KMS-11 (cell line): ENCODE measurements at regions not wholly inside any gene's neighbourhood (a gene's known extent, or its start where the extent isn't known, plus 50 kb on each side); places are given as distances from the start of the nearest gene placed in this dataset.

Experiments
- H2AFZ ChIP-seq: fragments of 200-600 bp; sonication (generic); 2 replicates; pipeline ENCODE4 v1.6.1; 2016; ENCODE audit warnings: antibody characterized with exemption, mixed run types, low read depth
- H3K27ac ChIP-seq: fragments of 200-600 bp; sonication (generic); 2 replicates; pipeline ENCODE4 v1.6.1; 2016; ENCODE audit warnings: mild to moderate bottlenecking, mixed run types
- H3K27me3 ChIP-seq: fragments of 200-600 bp; sonication (generic); 2 replicates; pipeline ENCODE4 v1.6.1; 2017; ENCODE audit warnings: mild to moderate bottlenecking, low read depth, mixed run types, moderate library complexity; ENCODE audit not compliant: insufficient read depth
- H3K36me3 ChIP-seq: fragments of 200-600 bp; sonication (generic); 2 replicates; pipeline ENCODE4 v1.6.1; 2017; ENCODE audit warnings: mild to moderate bottlenecking, mixed run types; ENCODE audit not compliant: insufficient read depth
- H3K4me1 ChIP-seq: fragments of 200-600 bp; sonication (generic); 2 replicates; pipeline ENCODE4 v1.6.1; 2016; ENCODE audit warnings: mild to moderate bottlenecking, low read depth, mixed run types; ENCODE audit not compliant: poor library complexity, severe bottlenecking
- H3K4me2 ChIP-seq: fragments of 200-600 bp; sonication (generic); 2 replicates; pipeline ENCODE4 v1.7.0; 2016; ENCODE audit warnings: mild to moderate bottlenecking, mixed run types
- H3K4me3 ChIP-seq: fragments of 200-600 bp; sonication (generic); IDR thresholded peaks from 2 replicates; pipeline ENCODE4 v1.6.1; 2017; ENCODE audit warnings: low read depth, low read length, mixed read lengths; ENCODE audit not compliant: insufficient read depth
- H3K79me2 ChIP-seq: fragments of 200-600 bp; sonication (generic); 2 replicates; pipeline ENCODE4 v1.6.1; 2016; ENCODE audit warnings: low read depth, mixed run types; ENCODE audit not compliant: insufficient read depth
- H3K9ac ChIP-seq: fragments of 200-600 bp; sonication (generic); 2 replicates; pipeline ENCODE4 v1.6.1; 2016; ENCODE audit warnings: mild to moderate bottlenecking, mixed run types
- H4K20me1 ChIP-seq: fragments of 200-600 bp; sonication (generic); 2 replicates; pipeline ENCODE4 v1.6.1; 2016; ENCODE audit warnings: mild to moderate bottlenecking, mixed run types; ENCODE audit not compliant: insufficient read depth
- TF ChIP-seq, protein P1 (sequence below): fragments of 200-600 bp; sonication (generic); conservative IDR thresholded peaks from 2 replicates; pipeline ENCODE4 v1.6.1; 2017; ENCODE audit warnings: low read depth, mild to moderate bottlenecking, antibody characterized with exemption, low read length, moderate library complexity, mixed read lengths

DNA sequence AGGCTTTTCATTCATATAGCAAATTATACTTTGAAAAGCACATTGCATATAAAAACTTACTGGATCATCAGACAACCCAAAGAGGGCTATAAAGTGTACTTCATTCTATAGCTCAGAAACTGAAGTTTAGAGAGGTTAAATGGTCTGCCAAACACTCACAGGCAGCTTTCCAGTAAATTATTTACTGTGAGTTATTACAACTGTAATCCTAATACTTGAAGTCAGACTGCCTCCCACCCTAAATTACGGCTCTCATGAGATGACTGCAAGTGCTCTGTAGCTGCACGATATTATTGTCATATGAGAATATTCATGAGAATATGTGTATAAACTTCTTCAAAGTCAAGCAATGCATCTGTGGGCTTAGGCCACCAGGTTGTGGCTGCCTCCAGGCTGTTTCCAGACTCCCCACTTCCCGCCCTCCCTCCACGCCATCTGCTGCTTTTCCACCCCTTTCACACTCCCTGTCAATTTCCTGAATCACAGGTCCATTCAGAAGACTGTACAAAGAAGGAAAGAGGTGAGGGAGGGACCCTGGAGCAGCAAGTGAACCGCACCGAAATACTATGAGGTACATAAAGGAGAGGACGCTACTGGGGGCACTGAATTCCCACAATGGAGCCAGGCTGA, 111.1 kb upstream of the SPOPL start:
- TF ChIP-seq, protein P1, sequence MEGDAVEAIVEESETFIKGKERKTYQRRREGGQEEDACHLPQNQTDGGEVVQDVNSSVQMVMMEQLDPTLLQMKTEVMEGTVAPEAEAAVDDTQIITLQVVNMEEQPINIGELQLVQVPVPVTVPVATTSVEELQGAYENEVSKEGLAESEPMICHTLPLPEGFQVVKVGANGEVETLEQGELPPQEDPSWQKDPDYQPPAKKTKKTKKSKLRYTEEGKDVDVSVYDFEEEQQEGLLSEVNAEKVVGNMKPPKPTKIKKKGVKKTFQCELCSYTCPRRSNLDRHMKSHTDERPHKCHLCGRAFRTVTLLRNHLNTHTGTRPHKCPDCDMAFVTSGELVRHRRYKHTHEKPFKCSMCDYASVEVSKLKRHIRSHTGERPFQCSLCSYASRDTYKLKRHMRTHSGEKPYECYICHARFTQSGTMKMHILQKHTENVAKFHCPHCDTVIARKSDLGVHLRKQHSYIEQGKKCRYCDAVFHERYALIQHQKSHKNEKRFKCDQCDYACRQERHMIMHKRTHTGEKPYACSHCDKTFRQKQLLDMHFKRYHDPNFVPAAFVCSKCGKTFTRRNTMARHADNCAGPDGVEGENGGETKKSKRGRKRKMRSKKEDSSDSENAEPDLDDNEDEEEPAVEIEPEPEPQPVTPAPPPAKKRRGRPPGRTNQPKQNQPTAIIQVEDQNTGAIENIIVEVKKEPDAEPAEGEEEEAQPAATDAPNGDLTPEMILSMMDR = no peak
- Histone ChIP-seq H3K27me3 (no peaks in the 10 kb centered on the region), H3K36me3 (no peaks in the 10 kb centered on the region), H3K4me1 (no peaks in the 10 kb centered on the region), H3K4me2 (no peak overlapping the region), H4K20me1 (no peaks in the 10 kb centered on the region), H3K9ac (no peak overlapping the region), H3K27ac (no peak overlapping the region), H2AFZ (no peak overlapping the region), H3K79me2 (no peaks in the 10 kb centered on the region), H3K4me3 (no peak overlapping the region)

DNA sequence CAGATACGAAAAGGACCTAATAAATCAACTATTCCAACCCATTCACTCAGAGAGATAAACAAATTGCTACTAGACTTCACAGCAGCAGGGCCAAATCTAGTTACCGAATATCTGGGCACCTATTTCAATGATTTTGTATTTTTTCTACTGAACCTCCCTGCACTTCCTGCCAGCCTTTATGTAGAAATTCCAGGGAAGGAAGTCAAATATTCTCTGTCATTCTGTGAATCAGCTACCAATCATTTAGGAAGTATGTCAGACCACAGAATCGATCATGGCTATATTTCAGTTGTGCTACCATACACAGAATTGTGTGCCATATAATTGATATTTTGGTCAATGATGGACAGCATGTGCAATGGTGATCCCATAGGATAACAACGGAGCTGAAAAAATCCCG, 109.6 kb upstream of the SPOPL start:
- Histone ChIP-seq H3K79me2 (no peaks in the 10 kb centered on the region), H3K27me3 (no peaks in the 10 kb centered on the region), H3K9ac (no peak overlapping the region), H2AFZ (no peak overlapping the region), H3K27ac (no peak overlapping the region), H3K36me3 (no peaks in the 10 kb centered on the region), H3K4me2 (no peak overlapping the region), H3K4me1 (no peaks in the 10 kb centered on the region), H3K4me3 (no peak overlapping the region), H4K20me1 (no peaks in the 10 kb centered on the region)
- TF ChIP-seq, protein P1 = no peak

DNA sequence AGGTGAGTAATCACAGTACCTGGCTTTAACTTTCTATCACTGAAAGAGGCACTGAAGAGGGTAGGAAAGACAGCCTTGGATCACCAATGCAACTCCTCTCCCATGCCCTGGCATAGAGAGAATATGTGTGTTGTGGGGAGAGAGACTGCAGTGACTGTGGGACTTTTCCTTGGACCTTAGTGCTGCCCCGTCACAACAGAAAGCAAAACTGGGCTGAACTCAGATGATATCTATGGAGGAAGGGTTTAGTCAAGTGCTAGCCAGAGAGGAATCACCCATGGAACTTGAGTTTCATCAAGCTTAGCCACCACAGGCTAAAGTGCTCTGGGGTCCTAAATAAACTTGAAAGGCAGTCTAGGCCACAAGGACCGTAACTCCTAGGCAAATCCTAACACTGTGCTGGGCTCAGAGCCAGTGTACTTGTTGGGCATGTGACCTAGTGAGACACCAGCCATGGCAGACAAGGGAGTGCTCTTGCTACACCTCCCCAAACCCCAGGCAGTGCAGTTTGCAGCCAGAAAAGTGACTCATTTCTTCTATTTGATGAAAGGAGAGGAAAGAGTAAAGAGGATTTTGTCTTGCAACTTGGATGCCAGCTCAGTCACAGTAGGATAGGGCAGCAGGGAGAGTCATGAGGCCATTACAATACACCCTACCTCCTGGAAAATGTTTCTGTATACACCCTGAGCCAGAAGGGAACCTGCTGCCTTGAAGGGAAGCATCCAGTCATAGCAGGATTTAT, 105.8 kb upstream of the SPOPL start:
- H3K27ac ChIP-seq = no peak overlapping the region
- no peaks in the 10 kb centered on the region for H3K36me3 ChIP-seq
- H2AFZ ChIP-seq = no peak overlapping the region

DNA sequence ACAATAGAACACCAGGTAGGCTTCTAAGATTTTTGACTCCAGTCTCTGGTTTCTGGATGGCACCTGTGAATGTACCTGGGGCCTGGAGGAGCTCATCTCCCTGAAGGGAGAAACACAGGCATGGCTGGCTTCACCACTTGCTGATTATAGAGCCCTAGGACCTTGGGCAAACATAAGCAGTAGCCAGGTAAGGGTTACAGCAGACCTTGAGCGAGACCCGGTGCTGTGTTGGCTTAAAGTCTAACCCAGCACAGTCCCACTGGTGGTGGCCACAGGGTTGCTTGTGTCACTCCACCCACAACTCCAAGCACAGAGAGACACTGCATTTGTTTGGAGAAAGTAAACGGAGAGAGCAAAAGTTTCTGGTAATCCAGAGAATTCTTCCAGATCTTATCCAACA, 104.7 kb upstream of the SPOPL start:
- Histone ChIP-seq H3K4me3 (no peak overlapping the region), H2AFZ (no peak overlapping the region), H4K20me1 (no peaks in the 10 kb centered on the region), H3K4me2 (no peak overlapping the region), H3K4me1 (no peaks in the 10 kb centered on the region), H3K27ac (no peak overlapping the region), H3K9ac (no peak overlapping the region), H3K36me3 (no peaks in the 10 kb centered on the region), H3K27me3 (no peaks in the 10 kb centered on the region), H3K79me2 (no peaks in the 10 kb centered on the region)
- TF ChIP-seq, protein P1 = no peak

More for the DNA sequence above, 105.8 kb upstream of the SPOPL start:
- Histone ChIP-seq H3K79me2 (no peaks in the 10 kb centered on the region), H3K4me2 (no peak overlapping the region), H3K4me3 (no peak overlapping the region), H4K20me1 (no peaks in the 10 kb centered on the region), H3K27me3 (no peaks in the 10 kb centered on the region), H3K9ac (no peak overlapping the region), H3K4me1 (no peaks in the 10 kb centered on the region)
- TF ChIP-seq, protein P1 = no peak
